ENCODE measurements at regions not wholly inside any gene's neighbourhood (a gene's known extent, or its start where the extent isn't known, plus 50 kb on each side); places are given as distances from the start of the nearest gene placed in this dataset.

- DNase-seq, result no peak
- no peak overlapping the region for H3K27ac ChIP-seq (ENCODE audit: low read length)
- Mint-ChIP-seq H3K4me1 (no peaks in the 10 kb centered on the region), H3K36me3 (no peaks in the 10 kb centered on the region), H3K9me3 (no peaks in the 10 kb centered on the region), H3K27ac (no peak overlapping the region), H3K27me3 (ENCODE audit: low read depth in 2 of 2) (peaks cover 6% of the 10 kb centered on the region in 2 donors), H3K4me3 (no peak overlapping the region)
- H3K4me3 ChIP-seq (ENCODE audit: low read length), result no peak overlapping the region
- H3K36me3 ChIP-seq (ENCODE audit: control insufficient read depth, insufficient read depth, low read length), result no peaks in the 10 kb centered on the region
- intact Hi-C loops (cut with micrococcal nuclease), result no loop called here
- no peak for ATAC-seq
- TF ChIP-seq CTCF (IDR thresholded peaks at IDR 0.05), result no peak
- 89% methylated on average over 3 of the region's 3 CpGs for WGBS (ENCODE audit: insufficient coverage)
- no peaks in the 10 kb centered on the region for H3K27me3 ChIP-seq (ENCODE audit: control insufficient read depth, insufficient read depth, low read length)
- no peaks in the 10 kb centered on the region for H3K4me1 ChIP-seq (ENCODE audit: control insufficient read depth, insufficient read depth, low read length)
- no peaks in the 10 kb centered on the region for H3K9me3 ChIP-seq (ENCODE audit: control insufficient read depth, insufficient read depth, low read length)
These were observed 50.4 kb upstream of the CECR2 start for GRCh38 chr22:17318817-17319216.

DNA sequence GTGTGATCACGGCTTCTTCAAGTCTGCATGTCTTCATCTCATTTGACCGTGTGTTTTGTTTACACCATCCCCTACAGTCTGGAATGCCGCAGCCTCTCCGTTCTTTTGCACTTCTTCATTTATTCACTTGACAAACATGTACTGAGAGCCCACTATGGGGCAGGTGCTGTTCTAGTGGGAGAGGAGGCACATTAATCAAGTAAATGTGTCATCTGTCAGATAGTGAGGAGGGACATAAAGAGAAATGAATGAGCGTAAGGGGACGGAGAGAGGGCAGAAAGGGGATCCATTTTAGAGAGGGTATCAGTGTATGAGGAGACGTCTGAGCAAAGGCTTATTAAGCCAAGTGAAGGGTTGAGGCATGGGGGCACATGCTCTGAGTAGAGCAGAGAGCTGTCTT is 54.0 kb upstream of the CECR2 start:
- Mint-ChIP-seq H3K36me3 (no peaks in the 10 kb centered on the region), H3K4me3 (no peak overlapping the region), H3K27me3 (ENCODE audit: low read depth in 2 of 2) (peaks cover 7 to 9% of the 10 kb centered on the region in 2 donors), H3K9me3 (no peaks in the 10 kb centered on the region), H3K4me1 (no peaks in the 10 kb centered on the region), H3K27ac (no peak overlapping the region)
- Histone ChIP-seq H3K27ac (ENCODE audit: low read length) (no peak overlapping the region), H3K4me1 (ENCODE audit: control insufficient read depth, insufficient read depth, low read length) (no peaks in the 10 kb centered on the region), H3K4me3 (ENCODE audit: low read length) (no peak overlapping the region), H3K36me3 (ENCODE audit: control insufficient read depth, insufficient read depth, low read length) (no peaks in the 10 kb centered on the region), H3K9me3 (ENCODE audit: control insufficient read depth, insufficient read depth, low read length) (no peaks in the 10 kb centered on the region), H3K27me3 (ENCODE audit: control insufficient read depth, insufficient read depth, low read length) (no peaks in the 10 kb centered on the region)
- 90% methylated on average over 7 of the region's 7 CpGs for WGBS (ENCODE audit: insufficient coverage)
- TF ChIP-seq CTCF (IDR thresholded peaks at IDR 0.05), result no peak
- intact Hi-C loops (cut with micrococcal nuclease), result no loop called here
- DNase-seq (no peak), ATAC-seq (no peak)

DNA sequence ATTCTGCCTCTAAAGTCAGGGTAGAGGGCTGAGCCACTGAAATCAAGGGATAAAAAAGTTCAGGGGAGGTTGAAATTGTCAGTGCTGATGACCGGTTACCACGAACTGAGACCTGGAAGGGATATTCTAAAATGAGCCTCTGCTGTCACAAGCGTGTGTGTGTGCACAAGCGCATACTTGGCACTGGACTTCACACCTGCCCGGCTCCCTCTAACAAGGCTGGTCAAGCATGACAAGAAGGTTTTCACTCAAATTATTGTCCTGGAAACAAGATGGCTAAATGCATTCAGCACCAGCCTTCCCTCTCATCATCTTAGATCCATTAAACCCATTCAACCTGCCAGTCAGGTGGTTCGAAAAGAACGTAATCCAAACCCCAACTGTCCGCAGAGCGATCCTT is 54.8 kb upstream of the CECR2 start:
- no peaks in the 10 kb centered on the region for H3K9me3 Mint-ChIP-seq
- intact Hi-C loops (cut with micrococcal nuclease), result no loop called here
- no peaks in the 10 kb centered on the region for H3K9me3 ChIP-seq (ENCODE audit: control insufficient read depth, insufficient read depth, low read length)
- TF ChIP-seq CTCF (IDR thresholded peaks at IDR 0.05), result no peak
- no peak overlapping the region for H3K4me3 ChIP-seq (ENCODE audit: low read length)
- no peak overlapping the region for H3K27ac Mint-ChIP-seq
- 93% methylated on average over 9 of the region's 9 CpGs for WGBS (ENCODE audit: insufficient coverage)
- peaks cover 7 to 9% of the 10 kb centered on the region in 2 donors for H3K27me3 Mint-ChIP-seq (ENCODE audit: low read depth in 2 of 2)
- H3K4me1 ChIP-seq (ENCODE audit: control insufficient read depth, insufficient read depth, low read length), result no peaks in the 10 kb centered on the region
- no peaks in the 10 kb centered on the region for H3K27me3 ChIP-seq (ENCODE audit: control insufficient read depth, insufficient read depth, low read length)
- no peaks in the 10 kb centered on the region for H3K36me3 ChIP-seq (ENCODE audit: control insufficient read depth, insufficient read depth, low read length)
- H3K4me1 Mint-ChIP-seq, result no peaks in the 10 kb centered on the region
- H3K36me3 Mint-ChIP-seq, result no peaks in the 10 kb centered on the region
- H3K4me3 Mint-ChIP-seq, result no peak overlapping the region
- ATAC-seq, result no peak
- no peak overlapping the region for H3K27ac ChIP-seq (ENCODE audit: low read length)
- no peak for DNase-seq

DNA sequence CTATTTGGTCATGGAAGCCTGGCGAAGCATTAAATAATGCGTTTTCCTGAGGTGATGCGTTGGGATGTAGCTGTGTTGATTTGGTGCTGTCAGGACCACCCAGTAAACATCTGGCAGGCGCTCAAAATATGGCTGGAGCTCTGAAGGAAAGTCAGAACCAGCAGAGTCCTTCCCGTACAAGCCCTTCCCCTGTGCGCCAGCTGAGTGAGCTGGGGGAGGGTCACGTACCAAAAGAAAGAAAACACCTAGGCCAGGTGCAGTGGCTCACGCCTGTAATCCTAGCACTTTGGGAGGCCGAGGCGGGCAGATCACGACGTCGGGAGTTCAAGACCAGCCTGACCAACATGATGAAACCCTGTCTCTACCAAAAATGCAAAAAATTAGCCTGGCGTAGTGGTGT is 55.6 kb upstream of the CECR2 start:
- intact Hi-C loops (cut with micrococcal nuclease), result no loop called here
- H3K36me3 ChIP-seq (ENCODE audit: control insufficient read depth, insufficient read depth, low read length), result no peaks in the 10 kb centered on the region
- DNase-seq (no peak), ATAC-seq (no peak)
- no peak for TF ChIP-seq CTCF (IDR thresholded peaks at IDR 0.05)
- no peaks in the 10 kb centered on the region for H3K27me3 ChIP-seq (ENCODE audit: control insufficient read depth, insufficient read depth, low read length)
- Mint-ChIP-seq H3K9me3 (no peaks in the 10 kb centered on the region), H3K27me3 (ENCODE audit: low read depth in 2 of 2) (peaks cover 7 to 9% of the 10 kb centered on the region in 2 donors), H3K4me1 (no peaks in the 10 kb centered on the region), H3K4me3 (no peak overlapping the region), H3K27ac (no peak overlapping the region), H3K36me3 (no peaks in the 10 kb centered on the region)
- no peak overlapping the region for H3K4me3 ChIP-seq (ENCODE audit: low read length)
- no peak overlapping the region for H3K27ac ChIP-seq (ENCODE audit: low read length)
- 91% methylated on average over 14 of the region's 14 CpGs for WGBS (ENCODE audit: insufficient coverage)
- H3K9me3 ChIP-seq (ENCODE audit: control insufficient read depth, insufficient read depth, low read length), result no peaks in the 10 kb centered on the region
- H3K4me1 ChIP-seq (ENCODE audit: control insufficient read depth, insufficient read depth, low read length), result no peaks in the 10 kb centered on the region
